SU-DHL-6 (cell line): ENCODE measurements at regions not wholly inside any gene's neighbourhood (a gene's known extent, or its start where the extent isn't known, plus 50 kb on each side); places are given as distances from the start of the nearest gene placed in this dataset.

ENCODE experiments used
- H2AFZ ChIP-seq: fragments of 200-600 bp; sonication (generic); 2 replicates; pipeline ENCODE4 v1.6.1; 2014; ENCODE audit warnings: low read depth, mild to moderate bottlenecking, moderate library complexity, mixed read lengths, antibody characterized with exemption, low read length; ENCODE audit not compliant: severe bottlenecking
- H3F3A ChIP-seq: fragments of 200-600 bp; shearing (Covaris generic); 2 replicates; pipeline ENCODE4 v1.6.0; 2016; ENCODE audit warnings: antibody characterized with exemption, mild to moderate bottlenecking; ENCODE audit not compliant: insufficient read depth
- H3K27ac ChIP-seq: fragments of 200-600 bp; sonication (generic); 2 replicates; pipeline ENCODE4 v1.5.1; 2016; ENCODE audit warnings: low read depth, mild to moderate bottlenecking, low read length, moderate library complexity, mixed read lengths
- H3K27me3 ChIP-seq: fragments of 200-600 bp; sonication (generic), shearing (Covaris generic); 2 replicates; pipeline ENCODE4 v1.6.0; 2014; ENCODE audit warnings: mild to moderate bottlenecking, low read length
- H3K36me3 ChIP-seq: fragments of 200-600 bp; sonication (generic); 2 replicates; pipeline ENCODE4 v1.6.1; 2014; ENCODE audit warnings: mild to moderate bottlenecking, low read length, mixed read lengths
- H3K4me2 ChIP-seq: fragments of 300-600, 200-600 bp; shearing (Covaris generic), sonication (generic); 2 replicates; pipeline ENCODE4 v1.6.0; 2014; ENCODE audit warnings: low read length, low read depth, mild to moderate bottlenecking; ENCODE audit not compliant: poor library complexity, severe bottlenecking
- H3K4me3 ChIP-seq: fragments of 200-600 bp; sonication (generic); 2 replicates; pipeline ENCODE4 v1.5.1; 2014; ENCODE audit warnings: antibody characterized with exemption, low read length, mild to moderate bottlenecking, mixed read lengths; ENCODE audit not compliant: insufficient read depth, poor library complexity, severe bottlenecking
- H3K79me2 ChIP-seq: fragments of 200-600 bp; sonication (generic); 2 replicates; pipeline ENCODE4 v1.6.1; 2014; ENCODE audit warnings: mild to moderate bottlenecking, low read length, moderate library complexity; ENCODE audit not compliant: insufficient read depth
- H3K9ac ChIP-seq: fragments of 200-600 bp; sonication (generic); 2 replicates; pipeline ENCODE4 v1.7.0; 2014; ENCODE audit warnings: mild to moderate bottlenecking, low read length
- H3K9me2 ChIP-seq: fragments of 200-600 bp; sonication (generic); replicated peaks from 2 replicates; pipeline ENCODE4 v1.6.1; 2014; ENCODE audit warnings: low read length; ENCODE audit not compliant: insufficient read depth
- H3K9me3 ChIP-seq: fragments of 200-600 bp; sonication (generic); 2 replicates; pipeline ENCODE4 v1.6.1; 2014; ENCODE audit warnings: low read length, mixed read lengths; ENCODE audit not compliant: insufficient read depth
- H4K20me1 ChIP-seq: fragments of 200-600 bp; sonication (generic); 2 replicates; pipeline ENCODE4 v1.6.1; 2014; ENCODE audit warnings: low read depth, mild to moderate bottlenecking, antibody characterized with exemption, low read length, moderate library complexity, mixed read lengths
- EZH2phosphoT487 ChIP-seq: fragments of 200-600 bp; sonication (generic), shearing (Covaris generic); conservative IDR thresholded peaks from 2 replicates; pipeline ENCODE4 v1.6.1; 2018; ENCODE audit warnings: mild to moderate bottlenecking, antibody characterized with exemption, low read length, moderate library complexity, mixed read lengths
- TF ChIP-seq, protein P1 (sequence below): fragments of 200-600 bp; sonication (generic); IDR thresholded peaks from one replicate; pipeline ENCODE4 v1.5.1; 2017; ENCODE audit warnings: antibody characterized with exemption, mild to moderate bottlenecking, low read length, moderate library complexity; ENCODE audit not compliant: insufficient read depth, poor library complexity, severe bottlenecking

DNA sequence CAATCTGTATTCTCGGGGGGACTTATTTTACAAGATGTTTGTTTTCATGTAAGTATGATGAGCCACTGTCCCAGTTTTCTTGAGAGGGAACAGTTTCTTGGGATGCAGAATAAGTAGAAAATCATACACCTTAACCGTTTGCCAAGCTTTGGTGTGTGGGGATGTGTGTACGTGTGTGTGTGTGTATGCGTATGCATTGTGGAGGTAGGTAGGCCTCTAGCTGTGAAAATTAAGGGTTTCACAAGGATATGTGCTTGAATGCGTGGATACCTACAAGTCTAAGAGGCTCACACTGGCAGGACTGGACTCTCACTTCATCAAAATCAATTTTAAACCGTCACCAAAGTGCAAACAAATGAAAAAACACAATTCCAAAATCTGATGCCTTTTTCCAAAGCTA is 204.2 kb upstream of the RBMS1 start:
- no peaks in the 10 kb centered on the region for H3K27me3 ChIP-seq
- no peaks in the 10 kb centered on the region for H4K20me1 ChIP-seq
- no peak for TF ChIP-seq EZH2phosphoT487
- TF ChIP-seq, protein P1, sequence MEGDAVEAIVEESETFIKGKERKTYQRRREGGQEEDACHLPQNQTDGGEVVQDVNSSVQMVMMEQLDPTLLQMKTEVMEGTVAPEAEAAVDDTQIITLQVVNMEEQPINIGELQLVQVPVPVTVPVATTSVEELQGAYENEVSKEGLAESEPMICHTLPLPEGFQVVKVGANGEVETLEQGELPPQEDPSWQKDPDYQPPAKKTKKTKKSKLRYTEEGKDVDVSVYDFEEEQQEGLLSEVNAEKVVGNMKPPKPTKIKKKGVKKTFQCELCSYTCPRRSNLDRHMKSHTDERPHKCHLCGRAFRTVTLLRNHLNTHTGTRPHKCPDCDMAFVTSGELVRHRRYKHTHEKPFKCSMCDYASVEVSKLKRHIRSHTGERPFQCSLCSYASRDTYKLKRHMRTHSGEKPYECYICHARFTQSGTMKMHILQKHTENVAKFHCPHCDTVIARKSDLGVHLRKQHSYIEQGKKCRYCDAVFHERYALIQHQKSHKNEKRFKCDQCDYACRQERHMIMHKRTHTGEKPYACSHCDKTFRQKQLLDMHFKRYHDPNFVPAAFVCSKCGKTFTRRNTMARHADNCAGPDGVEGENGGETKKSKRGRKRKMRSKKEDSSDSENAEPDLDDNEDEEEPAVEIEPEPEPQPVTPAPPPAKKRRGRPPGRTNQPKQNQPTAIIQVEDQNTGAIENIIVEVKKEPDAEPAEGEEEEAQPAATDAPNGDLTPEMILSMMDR: no peak
- H3K9ac ChIP-seq: no peak overlapping the region
- no peak overlapping the region for H2AFZ ChIP-seq
- no peaks in the 10 kb centered on the region for H3K9me2 ChIP-seq
- H3K27ac ChIP-seq: no peak overlapping the region
- H3F3A ChIP-seq: no peaks in the 10 kb centered on the region
- H3K79me2 ChIP-seq: no peaks in the 10 kb centered on the region
- no peaks in the 10 kb centered on the region for H3K9me3 ChIP-seq
- H3K4me2 ChIP-seq: no peak overlapping the region
- no peaks in the 10 kb centered on the region for H3K36me3 ChIP-seq
- no peak overlapping the region for H3K4me3 ChIP-seq

DNA sequence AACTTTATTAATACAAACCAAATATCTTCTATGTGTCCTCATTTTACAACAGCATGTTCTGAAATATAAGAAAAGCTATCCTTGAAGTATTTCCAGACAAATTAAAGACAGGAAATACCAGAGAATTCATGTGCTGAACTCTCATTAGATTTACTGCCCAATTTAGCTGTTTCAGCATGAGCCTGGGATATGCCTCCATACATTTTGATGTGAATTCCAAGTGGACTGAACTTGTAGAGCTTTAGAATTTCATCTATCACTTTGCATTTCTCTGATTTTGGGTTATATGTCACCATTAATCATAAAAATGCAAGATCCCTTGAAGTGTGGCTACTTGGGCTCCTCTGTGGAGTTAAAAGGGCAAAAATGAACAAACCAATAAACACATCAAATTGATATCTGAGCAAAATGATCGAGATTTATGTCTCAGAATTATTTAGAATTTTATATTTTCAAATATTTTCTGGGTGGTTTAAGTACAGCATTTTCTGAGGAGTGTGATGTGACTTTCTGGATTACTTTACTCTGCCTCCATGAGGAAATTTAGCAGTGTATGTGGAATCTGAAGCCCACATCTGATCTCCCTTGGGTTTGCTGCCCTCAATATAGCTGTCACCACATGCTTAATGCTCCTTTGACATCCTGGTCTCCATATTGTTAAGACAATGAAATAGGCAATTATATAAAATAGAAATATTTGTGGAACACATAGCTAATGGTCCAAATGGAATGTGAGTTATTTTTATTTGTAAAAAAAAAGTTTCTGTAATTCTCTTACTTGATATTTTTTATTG is 206.6 kb upstream of the RBMS1 start:
- no peaks in the 10 kb centered on the region for H3K9me3 ChIP-seq
- H3K36me3 ChIP-seq: no peaks in the 10 kb centered on the region
- no peak overlapping the region for H2AFZ ChIP-seq
- no peak overlapping the region for H3K27ac ChIP-seq
- H3F3A ChIP-seq: no peaks in the 10 kb centered on the region
- TF ChIP-seq EZH2phosphoT487: no peak
- TF ChIP-seq, protein P1: no peak
- H3K9me2 ChIP-seq: no peaks in the 10 kb centered on the region
- no peaks in the 10 kb centered on the region for H3K27me3 ChIP-seq
- no peaks in the 10 kb centered on the region for H3K79me2 ChIP-seq
- H3K4me3 ChIP-seq: no peak overlapping the region
- no peak overlapping the region for H3K4me2 ChIP-seq
- no peak overlapping the region for H3K9ac ChIP-seq
- no peaks in the 10 kb centered on the region for H4K20me1 ChIP-seq

DNA sequence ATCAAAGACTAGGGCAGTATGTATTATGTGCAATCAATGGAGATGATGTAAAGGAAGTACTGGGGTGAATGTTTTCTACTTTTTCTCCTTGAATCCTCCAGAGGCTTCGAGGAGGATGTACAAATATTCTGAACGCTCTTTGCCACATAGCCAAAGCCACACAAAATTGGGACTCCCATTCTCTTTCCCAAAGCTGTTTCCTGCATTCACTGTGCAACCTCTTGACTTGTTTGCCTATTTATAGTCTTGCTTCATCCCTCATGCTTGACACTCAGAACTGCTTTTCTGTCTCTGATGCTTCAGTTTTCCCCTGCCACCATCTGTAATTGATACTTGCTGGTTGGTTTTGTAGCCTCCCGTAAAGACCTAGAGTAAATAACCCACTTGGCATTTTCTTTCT is 208.2 kb upstream of the RBMS1 start:
- Histone ChIP-seq H3K9me3 (no peaks in the 10 kb centered on the region), H3K9me2 (no peaks in the 10 kb centered on the region), H4K20me1 (no peaks in the 10 kb centered on the region), H3K27ac (no peak overlapping the region), H3K9ac (no peak overlapping the region), H3K4me2 (no peak overlapping the region), H3K27me3 (no peaks in the 10 kb centered on the region), H3K36me3 (no peaks in the 10 kb centered on the region), H2AFZ (no peak overlapping the region), H3K4me3 (no peak overlapping the region), H3F3A (no peaks in the 10 kb centered on the region), H3K79me2 (no peaks in the 10 kb centered on the region)
- TF ChIP-seq, protein P1: no peak
- TF ChIP-seq EZH2phosphoT487: no peak
